HEK293 (cell line): ENCODE measurements at regions not wholly inside any gene's neighbourhood (a gene's known extent, or its start where the extent isn't known, plus 50 kb on each side); places are given as distances from the start of the nearest gene placed in this dataset.

Experiments used
- CTCF ChIA-PET: fragments of 350-600 bp; formaldehyde crosslinking; extraction: SDS; loops from one replicate; lab custom pipeline; 2021; ENCODE audit warnings: antibody characterized with exemption; lab: Yijun Ruan, JAX
- POLR2A ChIA-PET: fragments of 300-600 bp; formaldehyde crosslinking; extraction: SDS; loops from one replicate; lab custom pipeline; 2020; ENCODE audit warnings: antibody characterized with exemption, inconsistent platforms; lab: Yijun Ruan, JAX
- H3K27ac ChIP-seq: fragments of 200-500 bp; sonication (Bioruptor generic); 2 replicates; pipeline ENCODE4 v1.5.1; 2014; ENCODE audit warnings: low read depth, low read length, control low read depth, inconsistent platforms; ENCODE audit errors: extremely low read depth
- H3K36me3 ChIP-seq, 2 experiments: fragments of 200-500 bp in 1 of 2; sonication (Bioruptor generic) in 1 of 2; 1 replicate in 1 of 2; 2 replicates in 1 of 2; pipeline ENCODE4 v1.5.1; 2014 to 2017; ENCODE audit warnings: inconsistent platforms in 2 of 2, low read length in 2 of 2; ENCODE audit not compliant: control insufficient read depth in 2 of 2, insufficient read depth in 1 of 2
- H3K4me1 ChIP-seq: fragments of 200-500 bp; sonication (Bioruptor generic); 2 replicates; pipeline ENCODE4 v1.5.1; 2014; ENCODE audit warnings: mild to moderate bottlenecking, low read length, inconsistent platforms; ENCODE audit not compliant: control insufficient read depth, insufficient read depth
- H3K4me3 ChIP-seq: 2 replicates; pipeline ENCODE4 v1.5.1; 2011; ENCODE audit warnings: low read depth, mild to moderate bottlenecking, control low read depth, low read length, moderate library complexity
- H3K9me3 ChIP-seq: fragments of 200-500 bp; sonication (Bioruptor generic); 2 replicates; pipeline ENCODE4 v1.5.1; 2014; ENCODE audit warnings: low read depth, low read length, inconsistent platforms; ENCODE audit not compliant: control insufficient read depth, insufficient read depth
- FEZF1 ChIP-seq: fragments of 450-650 bp; formaldehyde crosslinking; IDR thresholded peaks from 2 replicates; pipeline ENCODE4 v1.5.1; 2016; ENCODE audit warnings: missing biosample characterization, missing genetic modification characterization
- HOXD13 ChIP-seq: sonication (generic); formaldehyde crosslinking; IDR thresholded peaks from 2 replicates; pipeline ENCODE4 v1.8.0; 2022; ENCODE audit warnings: missing genetic modification reagents, borderline replicate concordance
- SCRT2 ChIP-seq: fragments of 450-650 bp; formaldehyde crosslinking; IDR thresholded peaks from 2 replicates; pipeline ENCODE4 v1.5.1; 2016; ENCODE audit warnings: missing biosample characterization, missing genetic modification characterization
- SP3 ChIP-seq: fragments of 450-650 bp; formaldehyde crosslinking; IDR thresholded peaks from 2 replicates; pipeline ENCODE4 v1.5.1; 2016; ENCODE audit warnings: missing biosample characterization, missing genetic modification characterization
- TRIM28 ChIP-seq: IDR thresholded peaks from 2 replicates; pipeline ENCODE4 v1.6.1; 2011; ENCODE audit warnings: low read length, control low read depth, borderline replicate concordance
- ZBTB20 ChIP-seq: fragments of 450-650 bp; formaldehyde crosslinking; IDR thresholded peaks from 2 replicates; pipeline ENCODE4 v1.5.1; 2016; ENCODE audit warnings: missing biosample characterization, missing genetic modification characterization
- ZFP69B ChIP-seq: fragments of 450-650 bp; formaldehyde crosslinking; IDR thresholded peaks from 2 replicates; pipeline ENCODE4 v1.5.1; 2016; ENCODE audit warnings: missing biosample characterization, missing genetic modification characterization
- ZNF10 ChIP-seq: fragments of 450-650 bp; formaldehyde crosslinking; IDR thresholded peaks from 2 replicates; pipeline ENCODE4 v1.5.1; 2017; ENCODE audit warnings: missing biosample characterization, missing genetic modification characterization
- ZNF23 ChIP-seq: fragments of 450-650 bp; formaldehyde crosslinking; IDR thresholded peaks from 2 replicates; pipeline ENCODE4 v1.5.1; 2016; ENCODE audit warnings: missing biosample characterization, missing genetic modification characterization, borderline replicate concordance
- ZNF335 ChIP-seq: fragments of 450-650 bp; formaldehyde crosslinking; conservative IDR thresholded peaks from 2 replicates; pipeline ENCODE4 v1.5.1; 2016; ENCODE audit warnings: missing biosample characterization, missing genetic modification characterization
- ZNF354C ChIP-seq: fragments of 450-650 bp; formaldehyde crosslinking; IDR thresholded peaks from 2 replicates; pipeline ENCODE4 v1.5.1; 2016; ENCODE audit warnings: missing biosample characterization, missing genetic modification characterization, low read depth, borderline replicate concordance
- ZNF394 ChIP-seq: fragments of 450-650 bp; formaldehyde crosslinking; IDR thresholded peaks from 2 replicates; pipeline ENCODE4 v1.5.1; 2016; ENCODE audit warnings: missing biosample characterization, missing genetic modification characterization, mild to moderate bottlenecking, moderate library complexity, borderline replicate concordance
- ZNF433 ChIP-seq: fragments of 450-650 bp; formaldehyde crosslinking; IDR thresholded peaks from 2 replicates; pipeline ENCODE4 v1.5.1; 2016; ENCODE audit warnings: missing biosample characterization, missing genetic modification characterization, low read depth
- ZNF501 ChIP-seq: fragments of 450-650 bp; formaldehyde crosslinking; IDR thresholded peaks from 2 replicates; pipeline ENCODE4 v1.5.1; 2016; ENCODE audit warnings: missing biosample characterization, missing genetic modification characterization
- ZNF544 ChIP-seq: fragments of 450-650 bp; formaldehyde crosslinking; IDR thresholded peaks from 2 replicates; pipeline ENCODE4 v1.5.0; 2017; ENCODE audit warnings: missing biosample characterization, missing genetic modification characterization
- ZNF549 ChIP-seq: fragments of 450-650 bp; IDR thresholded peaks from 2 replicates; pipeline ENCODE4 v1.5.1; 2018; ENCODE audit warnings: missing biosample characterization, missing genetic modification characterization, mild to moderate bottlenecking, inconsistent platforms, moderate library complexity
- ZSCAN23 ChIP-seq: fragments of 450-650 bp; formaldehyde crosslinking; IDR thresholded peaks from 2 replicates; pipeline ENCODE4 v1.5.1; 2016; ENCODE audit warnings: missing biosample characterization, missing genetic modification characterization
- TF ChIP-seq, protein P1 (sequence below): fragments of 450-650 bp; formaldehyde crosslinking; IDR thresholded peaks from 2 replicates; pipeline ENCODE4 v1.5.1; 2017; ENCODE audit warnings: missing biosample characterization, missing genetic modification characterization
- TF ChIP-seq, protein P2 (sequence below): fragments of 450-650 bp; formaldehyde crosslinking; IDR thresholded peaks from 2 replicates; pipeline ENCODE4 v1.5.1; 2016; ENCODE audit warnings: missing biosample characterization, missing genetic modification characterization
- TF ChIP-seq, protein P3 (sequence below): fragments of 450-650 bp; formaldehyde crosslinking; IDR thresholded peaks from 2 replicates; pipeline ENCODE4 v1.5.1; 2016; ENCODE audit warnings: missing biosample characterization, missing genetic modification characterization
- TF ChIP-seq, protein P4 (sequence below): fragments of 450-650 bp; formaldehyde crosslinking; IDR thresholded peaks from 2 replicates; pipeline ENCODE4 v1.5.1; 2016; ENCODE audit warnings: missing biosample characterization, missing genetic modification characterization
- TF ChIP-seq, protein P5 (sequence below): fragments of 450-650 bp; formaldehyde crosslinking; IDR thresholded peaks from 2 replicates; pipeline ENCODE4 v1.5.0; 2017; ENCODE audit warnings: missing biosample characterization, missing genetic modification characterization, borderline replicate concordance

DNA sequence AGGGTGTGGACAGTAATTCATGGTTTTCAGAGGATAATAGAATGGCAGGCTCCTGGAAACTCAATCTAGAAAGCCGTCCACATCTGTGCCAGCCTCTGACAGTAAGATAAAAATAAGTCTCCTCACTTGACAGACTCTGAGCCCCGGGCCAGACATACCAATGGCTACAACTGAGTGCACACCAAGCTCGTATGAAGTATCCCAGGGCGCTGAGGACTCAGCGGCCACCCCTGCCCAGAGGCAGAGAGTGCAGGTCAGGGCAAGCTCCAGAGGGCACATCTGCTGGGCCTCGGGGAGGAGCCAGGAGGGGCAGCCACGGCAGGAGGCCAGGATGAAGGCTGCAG is 262.8 kb upstream of the TCERG1L start:
- no peaks in the 10 kb centered on the region for H3K9me3 ChIP-seq
- H3K4me1 ChIP-seq, result no peaks in the 10 kb centered on the region
- CTCF ChIA-PET, result no interaction called here
- TF ChIP-seq FEZF1, result no peak
- TF ChIP-seq ZFP69B (tag by site-specific recombination), result no peak
- no peak for TF ChIP-seq ZNF501 (tag by site-specific recombination)
- no peak overlapping the region for H3K4me3 ChIP-seq
- POLR2A ChIA-PET, result no interaction called here
- no peaks in the 10 kb centered on the region for H3K36me3 ChIP-seq
- no peak overlapping the region for H3K27ac ChIP-seq

DNA sequence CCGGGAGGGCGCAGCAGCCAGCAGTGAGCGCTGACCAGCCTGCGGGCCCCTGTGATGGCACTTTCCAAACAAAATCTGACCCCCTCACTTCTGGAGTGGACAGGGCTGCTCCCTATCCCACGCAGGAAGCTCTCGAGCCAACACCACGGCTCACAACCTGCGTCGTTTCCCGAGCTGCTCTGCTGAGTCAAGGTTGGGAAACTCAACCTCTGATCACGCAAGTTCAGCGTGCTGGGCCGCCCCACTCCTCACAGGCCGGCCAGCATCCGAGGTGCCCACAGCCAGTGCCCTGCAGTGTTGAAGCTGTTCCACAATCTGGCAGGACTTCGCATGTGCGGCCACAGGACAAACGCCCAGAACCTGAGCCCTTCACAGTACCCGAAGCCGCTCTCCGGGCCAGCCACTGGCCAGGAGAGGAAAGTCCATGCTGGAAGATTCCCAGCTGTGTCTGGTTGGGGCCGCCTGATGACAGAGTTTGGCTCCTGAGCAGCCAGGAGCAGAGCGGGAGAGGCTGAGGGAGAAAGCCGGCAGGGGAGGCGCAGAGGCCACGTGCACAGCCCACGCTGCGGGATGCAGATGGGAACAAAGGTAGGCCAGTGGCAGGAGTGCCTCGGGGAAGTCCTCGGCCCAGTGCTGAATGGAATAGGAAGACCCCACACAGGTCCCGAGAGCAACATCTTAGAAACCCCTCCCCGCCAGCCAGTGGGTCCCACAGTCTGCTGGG is 263.3 kb upstream of the TCERG1L start:
- Histone ChIP-seq H3K4me1 (no peaks in the 10 kb centered on the region), H3K36me3 (no peaks in the 10 kb centered on the region), H3K9me3 (no peaks in the 10 kb centered on the region), H3K4me3 (no peak overlapping the region), H3K27ac (no peak overlapping the region)
- no peak for TF ChIP-seq ZNF394 (tag by site-specific recombination)
- TF ChIP-seq ZNF544, result no peak
- TF ChIP-seq ZNF10 (tag by site-specific recombination), result no peak
- ChIA-PET POLR2A (no interaction called here), CTCF (no interaction called here)

DNA sequence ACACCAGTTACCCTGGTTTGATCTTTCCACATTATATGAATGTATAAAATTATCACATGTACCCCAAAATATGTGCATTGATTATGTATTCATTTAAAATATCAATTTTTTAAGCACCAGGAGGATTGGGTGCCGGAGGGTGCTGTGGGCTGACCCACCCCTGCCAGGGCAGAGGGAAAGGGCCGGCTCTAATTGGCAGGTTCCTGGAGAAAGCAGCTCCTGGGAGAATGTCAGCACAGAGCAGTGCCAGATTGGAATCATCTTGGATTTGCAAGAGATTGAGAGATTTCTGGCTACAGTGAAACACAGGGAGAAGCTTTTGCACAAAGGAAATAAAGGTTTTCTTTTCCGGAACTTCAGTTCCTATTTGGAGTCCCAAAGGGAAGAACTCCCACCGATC is 264.4 kb upstream of the TCERG1L start:
- Histone ChIP-seq H3K27ac (no peak overlapping the region), H3K36me3 (no peaks in the 10 kb centered on the region), H3K4me1 (no peaks in the 10 kb centered on the region), H3K4me3 (no peak overlapping the region), H3K9me3 (no peaks in the 10 kb centered on the region)
- CTCF ChIA-PET, result no interaction called here
- POLR2A ChIA-PET, result no interaction called here
- TF ChIP-seq, protein P1, sequence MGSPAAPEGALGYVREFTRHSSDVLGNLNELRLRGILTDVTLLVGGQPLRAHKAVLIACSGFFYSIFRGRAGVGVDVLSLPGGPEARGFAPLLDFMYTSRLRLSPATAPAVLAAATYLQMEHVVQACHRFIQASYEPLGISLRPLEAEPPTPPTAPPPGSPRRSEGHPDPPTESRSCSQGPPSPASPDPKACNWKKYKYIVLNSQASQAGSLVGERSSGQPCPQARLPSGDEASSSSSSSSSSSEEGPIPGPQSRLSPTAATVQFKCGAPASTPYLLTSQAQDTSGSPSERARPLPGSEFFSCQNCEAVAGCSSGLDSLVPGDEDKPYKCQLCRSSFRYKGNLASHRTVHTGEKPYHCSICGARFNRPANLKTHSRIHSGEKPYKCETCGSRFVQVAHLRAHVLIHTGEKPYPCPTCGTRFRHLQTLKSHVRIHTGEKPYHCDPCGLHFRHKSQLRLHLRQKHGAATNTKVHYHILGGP, result no peak
- no peak for TF ChIP-seq ZNF335 (tag by site-specific recombination)
- no peak for TF ChIP-seq ZNF549 (tag by site-specific recombination)
- TF ChIP-seq SCRT2, result no peak
- TF ChIP-seq SP3 (tag by site-specific recombination), result no peak
- TF ChIP-seq ZSCAN23, result no peak
- TF ChIP-seq ZNF501 (tag by site-specific recombination), result no peak
- TF ChIP-seq, protein P2, sequence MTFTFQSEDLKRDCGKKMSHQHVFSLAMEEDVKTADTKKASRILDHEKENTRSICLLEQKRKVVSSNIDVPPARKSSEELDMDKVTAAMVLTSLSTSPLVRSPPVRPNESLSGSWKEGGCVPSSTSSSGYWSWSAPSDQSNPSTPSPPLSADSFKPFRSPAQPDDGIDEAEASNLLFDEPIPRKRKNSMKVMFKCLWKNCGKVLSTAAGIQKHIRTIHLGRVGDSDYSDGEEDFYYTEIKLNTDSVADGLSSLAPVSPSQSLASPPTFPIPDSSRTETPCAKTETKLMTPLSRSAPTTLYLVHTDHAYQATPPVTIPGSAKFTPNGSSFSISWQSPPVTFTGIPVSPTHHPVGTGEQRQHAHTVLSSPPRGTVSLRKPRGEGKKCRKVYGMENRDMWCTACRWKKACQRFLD (tag by site-specific recombination), result no peak
- TF ChIP-seq, protein P3, sequence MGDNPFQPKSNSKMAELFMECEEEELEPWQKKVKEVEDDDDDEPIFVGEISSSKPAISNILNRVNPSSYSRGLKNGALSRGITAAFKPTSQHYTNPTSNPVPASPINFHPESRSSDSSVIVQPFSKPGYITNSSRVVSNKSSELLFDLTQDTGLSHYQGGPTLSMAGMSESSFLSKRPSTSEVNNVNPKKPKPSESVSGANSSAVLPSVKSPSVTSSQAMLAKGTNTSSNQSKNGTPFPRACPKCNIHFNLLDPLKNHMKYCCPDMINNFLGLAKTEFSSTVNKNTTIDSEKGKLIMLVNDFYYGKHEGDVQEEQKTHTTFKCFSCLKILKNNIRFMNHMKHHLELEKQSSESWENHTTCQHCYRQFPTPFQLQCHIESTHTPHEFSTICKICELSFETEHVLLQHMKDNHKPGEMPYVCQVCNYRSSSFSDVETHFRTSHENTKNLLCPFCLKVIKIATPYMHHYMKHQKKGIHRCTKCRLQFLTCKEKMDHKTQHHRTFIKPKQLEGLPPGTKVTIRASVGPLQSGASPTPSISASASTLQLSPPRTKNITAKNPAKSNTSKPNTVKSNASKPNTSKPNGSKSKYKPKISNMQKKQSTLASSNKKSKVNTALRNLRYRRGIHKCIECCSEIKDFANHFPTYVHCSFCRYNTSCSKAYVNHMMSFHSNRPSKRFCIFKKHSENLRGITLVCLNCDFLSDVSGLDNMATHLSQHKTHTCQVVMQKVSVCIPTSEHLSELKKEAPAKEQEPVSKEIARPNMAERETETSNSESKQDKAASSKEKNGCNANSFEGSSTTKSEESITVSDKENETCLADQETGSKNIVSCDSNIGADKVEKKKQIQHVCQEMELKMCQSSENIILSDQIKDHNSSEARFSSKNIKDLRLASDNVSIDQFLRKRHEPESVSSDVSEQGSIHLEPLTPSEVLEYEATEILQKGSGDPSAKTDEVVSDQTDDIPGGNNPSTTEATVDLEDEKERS (tag by site-specific recombination), result no peak
- no peak for TF ChIP-seq HOXD13 (CRISPR knock-in tag)
- no peak for TF ChIP-seq TRIM28
- TF ChIP-seq ZNF10 (tag by site-specific recombination), result no peak
- no peak for TF ChIP-seq ZBTB20 (tag by site-specific recombination)
- TF ChIP-seq, protein P4, sequence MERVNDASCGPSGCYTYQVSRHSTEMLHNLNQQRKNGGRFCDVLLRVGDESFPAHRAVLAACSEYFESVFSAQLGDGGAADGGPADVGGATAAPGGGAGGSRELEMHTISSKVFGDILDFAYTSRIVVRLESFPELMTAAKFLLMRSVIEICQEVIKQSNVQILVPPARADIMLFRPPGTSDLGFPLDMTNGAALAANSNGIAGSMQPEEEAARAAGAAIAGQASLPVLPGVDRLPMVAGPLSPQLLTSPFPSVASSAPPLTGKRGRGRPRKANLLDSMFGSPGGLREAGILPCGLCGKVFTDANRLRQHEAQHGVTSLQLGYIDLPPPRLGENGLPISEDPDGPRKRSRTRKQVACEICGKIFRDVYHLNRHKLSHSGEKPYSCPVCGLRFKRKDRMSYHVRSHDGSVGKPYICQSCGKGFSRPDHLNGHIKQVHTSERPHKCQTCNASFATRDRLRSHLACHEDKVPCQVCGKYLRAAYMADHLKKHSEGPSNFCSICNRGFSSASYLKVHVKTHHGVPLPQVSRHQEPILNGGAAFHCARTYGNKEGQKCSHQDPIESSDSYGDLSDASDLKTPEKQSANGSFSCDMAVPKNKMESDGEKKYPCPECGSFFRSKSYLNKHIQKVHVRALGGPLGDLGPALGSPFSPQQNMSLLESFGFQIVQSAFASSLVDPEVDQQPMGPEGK, result no peak
- TF ChIP-seq, protein P5, sequence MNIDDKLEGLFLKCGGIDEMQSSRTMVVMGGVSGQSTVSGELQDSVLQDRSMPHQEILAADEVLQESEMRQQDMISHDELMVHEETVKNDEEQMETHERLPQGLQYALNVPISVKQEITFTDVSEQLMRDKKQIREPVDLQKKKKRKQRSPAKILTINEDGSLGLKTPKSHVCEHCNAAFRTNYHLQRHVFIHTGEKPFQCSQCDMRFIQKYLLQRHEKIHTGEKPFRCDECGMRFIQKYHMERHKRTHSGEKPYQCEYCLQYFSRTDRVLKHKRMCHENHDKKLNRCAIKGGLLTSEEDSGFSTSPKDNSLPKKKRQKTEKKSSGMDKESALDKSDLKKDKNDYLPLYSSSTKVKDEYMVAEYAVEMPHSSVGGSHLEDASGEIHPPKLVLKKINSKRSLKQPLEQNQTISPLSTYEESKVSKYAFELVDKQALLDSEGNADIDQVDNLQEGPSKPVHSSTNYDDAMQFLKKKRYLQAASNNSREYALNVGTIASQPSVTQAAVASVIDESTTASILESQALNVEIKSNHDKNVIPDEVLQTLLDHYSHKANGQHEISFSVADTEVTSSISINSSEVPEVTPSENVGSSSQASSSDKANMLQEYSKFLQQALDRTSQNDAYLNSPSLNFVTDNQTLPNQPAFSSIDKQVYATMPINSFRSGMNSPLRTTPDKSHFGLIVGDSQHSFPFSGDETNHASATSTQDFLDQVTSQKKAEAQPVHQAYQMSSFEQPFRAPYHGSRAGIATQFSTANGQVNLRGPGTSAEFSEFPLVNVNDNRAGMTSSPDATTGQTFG, result no peak
- TF ChIP-seq ZNF23, result no peak
- TF ChIP-seq ZNF433, result no peak
- TF ChIP-seq ZNF354C (tag by site-specific recombination), result no peak
